Umbilical cord (tissue), 1 donor: ENCODE measurements at regions not wholly inside any gene's neighbourhood (a gene's known extent, or its start where the extent isn't known, plus 50 kb on each side); places are given as distances from the start of the nearest gene placed in this dataset.
"Not testable (repeated sequence)": the region's sequence is repeated elsewhere in the genome, so short reads cannot be mapped to it uniquely, and the experiment has no call there.

Source experiments
- DNase-seq: peaks from one replicate; pipeline ENCODE4 v3.0.0-alpha.2; 2015; ENCODE audit warnings: low spot score

GRCh38 chr10:114708084-114708483 is 50.0 kb upstream of the ABLIM1 start:
- DNase-seq, result no peak

GRCh38 chr10:114708717-114709335 is 50.8 kb upstream of the ABLIM1 start:
- no peak for DNase-seq

GRCh38 chr10:114709984-114710383 is 51.9 kb upstream of the ABLIM1 start:
- no peak for DNase-seq

- DNase-seq, result no peak
Measured at GRCh38 chr10:114711176-114711868, 53.2 kb upstream of the ABLIM1 start.

GRCh38 chr10:114711869-114712250 is 53.8 kb upstream of the ABLIM1 start:
- DNase-seq, result no peak

GRCh38 chr10:114713525-114714090 is 55.5 kb upstream of the ABLIM1 start:
- no peak for DNase-seq

- peak; percentile 55 for DNase-seq
Measured at GRCh38 chr10:114714281-114714741, 56.2 kb upstream of the ABLIM1 start.

- peak; percentile 64 for DNase-seq
Measured at GRCh38 chr10:114715171-114715670, 57.1 kb upstream of the ABLIM1 start.

- no peak for DNase-seq
Measured at GRCh38 chr10:114716811-114717404, 58.8 kb upstream of the ABLIM1 start.

GRCh38 chr10:114717881-114718280 is 59.8 kb upstream of the ABLIM1 start:
- not testable (repeated sequence) for DNase-seq

GRCh38 chr10:114718374-114718773 is 60.3 kb upstream of the ABLIM1 start:
- DNase-seq, result no peak

GRCh38 chr10:114719311-114719710 is 61.2 kb upstream of the ABLIM1 start:
- no peak for DNase-seq

GRCh38 chr10:114720023-114720422 is 61.9 kb upstream of the ABLIM1 start:
- DNase-seq, result not testable (repeated sequence)

- no peak for DNase-seq
Measured at GRCh38 chr10:114720685-114721278, 62.7 kb upstream of the ABLIM1 start.

GRCh38 chr10:114722136-114722535 is 64.1 kb upstream of the ABLIM1 start:
- DNase-seq, result not testable (repeated sequence)

GRCh38 chr10:114723361-114723760 is 65.3 kb upstream of the ABLIM1 start:
- no peak for DNase-seq

GRCh38 chr10:114723991-114724715 is 66.1 kb upstream of the ABLIM1 start:
- DNase-seq, result no peak

- DNase-seq, result no peak
Measured at GRCh38 chr10:114724716-114725106, 66.6 kb upstream of the ABLIM1 start.

GRCh38 chr10:114726820-114727271 is 68.8 kb upstream of the ABLIM1 start:
- no peak for DNase-seq

- DNase-seq, result no peak
Measured at GRCh38 chr10:114728325-114728724, 70.2 kb upstream of the ABLIM1 start.

- DNase-seq, result no peak
Measured at GRCh38 chr10:114729103-114729659, 71.1 kb upstream of the ABLIM1 start.
